ENCODE measurements at regions not wholly inside any gene's neighbourhood (a gene's known extent, or its start where the extent isn't known, plus 50 kb on each side); places are given as distances from the start of the nearest gene placed in this dataset.

DNA sequence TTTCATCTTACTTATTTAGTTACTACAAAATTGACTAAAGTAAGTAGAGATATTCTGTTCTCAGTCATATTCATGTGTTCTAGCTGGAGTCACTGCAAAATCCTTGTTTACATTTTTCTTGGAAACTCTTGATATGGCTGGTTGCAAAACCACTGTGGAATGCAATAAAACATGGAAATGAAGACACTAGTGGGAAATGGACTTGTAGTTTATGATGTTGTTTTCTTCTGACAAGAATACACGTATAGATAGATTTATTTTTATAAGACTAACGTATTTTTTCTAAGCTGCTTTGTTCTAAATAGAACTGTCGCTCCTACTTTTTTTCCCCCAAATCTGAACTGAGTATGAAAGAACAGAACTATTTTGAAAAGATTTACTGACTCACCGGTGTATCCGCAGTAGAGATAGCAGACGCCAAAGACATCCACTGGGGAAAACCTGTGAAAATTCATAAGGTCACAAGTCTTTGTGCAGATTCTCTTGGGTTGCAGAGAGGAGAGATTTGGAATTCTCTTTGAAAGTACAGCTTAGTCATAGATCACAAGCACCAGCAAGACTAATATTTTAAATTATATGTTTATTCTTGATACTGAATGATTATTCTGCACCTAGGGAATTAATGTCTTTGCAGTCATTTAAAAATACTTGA lies 119.6 kb upstream of the TAF11L2 start:
- Histone ChIP-seq H3K9me3 (ENCODE audit: low read depth, low read length) (no peaks in the 10 kb centered on the region), H3K4me2 (ENCODE audit: insufficient read depth, low read length) (peak overlapping the region; percentile 67), H4K20me1 (ENCODE audit: insufficient read depth, low read length) (no peaks in the 10 kb centered on the region), H3K27ac (ENCODE audit: low read depth, low read length) (peak overlapping the region; percentile 47), H3K4me3 (ENCODE audit: insufficient read depth, low read length) (no peak overlapping the region), H3K36me3 (ENCODE audit: insufficient read depth, low read length) (no peaks in the 10 kb centered on the region), H3K79me2 (ENCODE audit: insufficient read depth, low read length) (no peaks in the 10 kb centered on the region), H3K4me1 (ENCODE audit: insufficient read depth, low read length) (peaks cover 28% of the 10 kb centered on the region), H2AFZ (ENCODE audit: low read length) (no peak overlapping the region), H3K27me3 (ENCODE audit: insufficient read depth, low read length) (no peaks in the 10 kb centered on the region)
- DNase-seq (ENCODE audit: insufficient read length, low spot score, missing footprints), result no peak
- TF ChIP-seq, protein P1, sequence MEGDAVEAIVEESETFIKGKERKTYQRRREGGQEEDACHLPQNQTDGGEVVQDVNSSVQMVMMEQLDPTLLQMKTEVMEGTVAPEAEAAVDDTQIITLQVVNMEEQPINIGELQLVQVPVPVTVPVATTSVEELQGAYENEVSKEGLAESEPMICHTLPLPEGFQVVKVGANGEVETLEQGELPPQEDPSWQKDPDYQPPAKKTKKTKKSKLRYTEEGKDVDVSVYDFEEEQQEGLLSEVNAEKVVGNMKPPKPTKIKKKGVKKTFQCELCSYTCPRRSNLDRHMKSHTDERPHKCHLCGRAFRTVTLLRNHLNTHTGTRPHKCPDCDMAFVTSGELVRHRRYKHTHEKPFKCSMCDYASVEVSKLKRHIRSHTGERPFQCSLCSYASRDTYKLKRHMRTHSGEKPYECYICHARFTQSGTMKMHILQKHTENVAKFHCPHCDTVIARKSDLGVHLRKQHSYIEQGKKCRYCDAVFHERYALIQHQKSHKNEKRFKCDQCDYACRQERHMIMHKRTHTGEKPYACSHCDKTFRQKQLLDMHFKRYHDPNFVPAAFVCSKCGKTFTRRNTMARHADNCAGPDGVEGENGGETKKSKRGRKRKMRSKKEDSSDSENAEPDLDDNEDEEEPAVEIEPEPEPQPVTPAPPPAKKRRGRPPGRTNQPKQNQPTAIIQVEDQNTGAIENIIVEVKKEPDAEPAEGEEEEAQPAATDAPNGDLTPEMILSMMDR (IDR thresholded peaks at IDR 0.05; ENCODE audit: extremely low read depth, low read depth, low read length), result no peak

DNA sequence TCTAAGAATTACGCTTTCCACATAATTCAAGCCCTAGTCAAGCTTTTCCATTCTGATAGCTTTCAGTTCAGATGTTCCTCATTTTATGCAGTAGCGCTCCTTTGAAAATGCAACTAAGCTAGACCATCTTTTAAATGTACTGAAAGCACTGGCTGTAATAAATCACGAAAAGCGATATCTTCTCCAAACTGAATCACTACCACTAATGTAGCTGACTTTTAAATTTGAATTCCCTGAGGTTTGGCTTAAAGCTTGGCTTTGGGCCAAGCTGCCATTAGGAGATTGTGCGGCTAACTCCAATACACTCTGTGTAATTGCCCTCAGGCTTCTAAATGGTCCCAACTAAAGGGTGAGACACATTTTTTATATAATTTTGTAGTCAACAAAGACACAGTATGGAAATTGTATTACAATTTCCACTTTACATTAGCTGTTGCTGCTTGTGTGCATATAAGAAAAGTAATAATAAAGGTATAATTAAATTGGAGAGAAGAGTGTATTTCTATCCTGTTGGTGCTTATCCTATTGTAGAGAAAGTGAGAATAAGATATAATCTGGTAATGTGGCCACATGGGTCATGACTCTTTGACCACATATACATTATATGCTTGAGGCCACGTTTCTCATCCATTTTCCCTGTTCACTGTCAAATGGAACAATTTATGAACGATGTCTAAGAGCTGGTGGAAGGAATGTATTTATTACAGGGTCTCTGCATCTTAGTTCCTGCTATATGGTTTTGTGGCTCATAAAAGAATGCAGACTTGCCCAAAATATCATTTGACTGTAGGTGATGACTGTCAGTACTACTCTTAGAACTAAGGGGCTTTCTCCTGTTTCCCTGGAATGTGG lies 118.7 kb upstream of the TAF11L2 start:
- Histone ChIP-seq H4K20me1 (ENCODE audit: insufficient read depth, low read length) (no peaks in the 10 kb centered on the region), H3K27me3 (ENCODE audit: insufficient read depth, low read length) (no peaks in the 10 kb centered on the region), H3K4me1 (ENCODE audit: insufficient read depth, low read length) (peaks cover 24% of the 10 kb centered on the region), H3K4me2 (ENCODE audit: insufficient read depth, low read length) (peak overlapping the region; percentile 67), H3K4me3 (ENCODE audit: insufficient read depth, low read length) (peak overlapping the region; percentile 16), H3K36me3 (ENCODE audit: insufficient read depth, low read length) (no peaks in the 10 kb centered on the region), H2AFZ (ENCODE audit: low read length) (no peak overlapping the region), H3K9me3 (ENCODE audit: low read depth, low read length) (no peaks in the 10 kb centered on the region), H3K27ac (ENCODE audit: low read depth, low read length) (peak overlapping the region; percentile 47), H3K79me2 (ENCODE audit: insufficient read depth, low read length) (no peaks in the 10 kb centered on the region)
- TF ChIP-seq, protein P1 (IDR thresholded peaks at IDR 0.05; ENCODE audit: extremely low read depth, low read depth, low read length), result no peak
- no peak for DNase-seq (ENCODE audit: insufficient read length, low spot score, missing footprints)

- peaks cover 24% of the 10 kb centered on the region for H3K4me1 ChIP-seq (ENCODE audit: insufficient read depth, low read length)
- no peak overlapping the region for H3K27ac ChIP-seq (ENCODE audit: low read depth, low read length)
- H4K20me1 ChIP-seq (ENCODE audit: insufficient read depth, low read length), result no peaks in the 10 kb centered on the region
- H3K27me3 ChIP-seq (ENCODE audit: insufficient read depth, low read length), result no peaks in the 10 kb centered on the region
- DNase-seq (ENCODE audit: insufficient read length, low spot score, missing footprints), result no peak
- H3K9me3 ChIP-seq (ENCODE audit: low read depth, low read length), result no peaks in the 10 kb centered on the region
- no peaks in the 10 kb centered on the region for H3K79me2 ChIP-seq (ENCODE audit: insufficient read depth, low read length)
- TF ChIP-seq, protein P1 (IDR thresholded peaks at IDR 0.05; ENCODE audit: extremely low read depth, low read depth, low read length), result no peak
- H3K4me2 ChIP-seq (ENCODE audit: insufficient read depth, low read length), result no peak overlapping the region
- H3K4me3 ChIP-seq (ENCODE audit: insufficient read depth, low read length), result no peak overlapping the region
- no peak overlapping the region for H2AFZ ChIP-seq (ENCODE audit: low read length)
- H3K36me3 ChIP-seq (ENCODE audit: insufficient read depth, low read length), result no peaks in the 10 kb centered on the region
These were observed 116.1 kb upstream of the TAF11L2 start for GRCh38 chr5:17381932-17382331.

- H3K36me3 ChIP-seq (ENCODE audit: insufficient read depth, low read length), result no peaks in the 10 kb centered on the region
- H3K4me2 ChIP-seq (ENCODE audit: insufficient read depth, low read length), result no peak overlapping the region
- H2AFZ ChIP-seq (ENCODE audit: low read length), result no peak overlapping the region
- no peaks in the 10 kb centered on the region for H3K27me3 ChIP-seq (ENCODE audit: insufficient read depth, low read length)
- H3K4me1 ChIP-seq (ENCODE audit: insufficient read depth, low read length), result peaks cover 15% of the 10 kb centered on the region
- TF ChIP-seq, protein P1 (IDR thresholded peaks at IDR 0.05; ENCODE audit: extremely low read depth, low read depth, low read length), result no peak
- no peak overlapping the region for H3K27ac ChIP-seq (ENCODE audit: low read depth, low read length)
- H4K20me1 ChIP-seq (ENCODE audit: insufficient read depth, low read length), result no peaks in the 10 kb centered on the region
- H3K4me3 ChIP-seq (ENCODE audit: insufficient read depth, low read length), result no peak overlapping the region
- DNase-seq (ENCODE audit: insufficient read length, low spot score, missing footprints), result no peak
- H3K79me2 ChIP-seq (ENCODE audit: insufficient read depth, low read length), result no peaks in the 10 kb centered on the region
- no peaks in the 10 kb centered on the region for H3K9me3 ChIP-seq (ENCODE audit: low read depth, low read length)
These were observed 114.5 kb upstream of the TAF11L2 start for GRCh38 chr5:17383526-17383925.
